ENCODE measurements at regions not wholly inside any gene's neighbourhood (a gene's known extent, or its start where the extent isn't known, plus 50 kb on each side); places are given as distances from the start of the nearest gene placed in this dataset.

DNA sequence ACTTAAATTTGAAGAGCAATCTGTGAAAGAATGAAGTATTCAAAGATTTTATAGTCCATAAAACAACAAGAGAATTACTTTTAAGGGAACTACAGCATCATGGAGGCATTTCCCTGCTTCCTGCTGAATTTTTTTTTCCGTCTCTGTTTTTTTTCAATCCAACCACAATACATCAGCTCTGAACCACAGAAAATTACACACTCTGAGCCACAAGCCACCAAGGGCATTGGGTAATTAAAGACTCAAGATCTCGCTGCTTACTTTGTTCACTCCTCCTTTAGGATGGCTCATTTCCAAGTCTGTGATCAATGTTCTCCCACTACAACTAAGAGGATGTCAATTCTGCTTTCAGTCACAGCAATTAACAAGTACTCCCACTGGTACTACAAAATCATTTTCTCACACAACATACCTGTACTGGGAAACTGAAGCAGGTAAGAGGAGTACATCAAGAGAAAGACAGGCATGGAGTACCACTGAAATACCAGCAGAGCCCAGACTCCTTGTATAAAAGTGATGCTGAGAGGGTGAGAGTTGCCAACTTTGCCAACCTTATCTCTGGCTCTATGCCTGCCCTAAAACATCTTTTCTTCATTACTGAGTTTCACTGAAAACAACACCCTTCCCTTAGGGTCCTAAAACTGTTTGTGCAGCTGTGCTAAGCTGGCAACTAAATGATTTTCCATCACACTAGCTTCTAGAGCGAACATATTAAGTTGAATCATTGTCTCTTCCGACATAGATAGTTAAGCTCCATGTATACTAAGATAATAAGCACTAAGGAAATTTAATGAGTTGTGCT lies 105.8 kb upstream of the MAGEB18 start:
- FAIRE-seq (no peak), ATAC-seq (no peak), DNase-seq (ENCODE audit: low read depth in 1 of 2, low spot score in 1 of 2) (no peak)
- H3K4me3 ChIP-seq = no peak overlapping the region
- no peak for TF ChIP-seq EHF (CRISPR knock-in tag; IDR thresholded peaks at IDR 0.05)
- TF ChIP-seq ZC3H11A (IDR thresholded peaks at IDR 0.05) = no peak
- no peak for TF ChIP-seq CEBPB (IDR thresholded peaks at IDR 0.05)
- H3K9me3 ChIP-seq = no peaks in the 10 kb centered on the region
- ChIA-PET CTCF (interaction anchor here (0.7 kb wide), 1 partner anchor 498 kb away, joined by 3 read pairs; no protein-coding TSS in a partner anchor), POLR2A (no interaction called here)
- no peak overlapping the region for H3K4me2 ChIP-seq
- no peaks in the 10 kb centered on the region for H3K4me1 ChIP-seq
- H3K27ac ChIP-seq = no peak overlapping the region
- 2% methylated on average over 4 of the region's 4 CpGs for WGBS (ENCODE audit: missing lambda C conversion rate)

DNA sequence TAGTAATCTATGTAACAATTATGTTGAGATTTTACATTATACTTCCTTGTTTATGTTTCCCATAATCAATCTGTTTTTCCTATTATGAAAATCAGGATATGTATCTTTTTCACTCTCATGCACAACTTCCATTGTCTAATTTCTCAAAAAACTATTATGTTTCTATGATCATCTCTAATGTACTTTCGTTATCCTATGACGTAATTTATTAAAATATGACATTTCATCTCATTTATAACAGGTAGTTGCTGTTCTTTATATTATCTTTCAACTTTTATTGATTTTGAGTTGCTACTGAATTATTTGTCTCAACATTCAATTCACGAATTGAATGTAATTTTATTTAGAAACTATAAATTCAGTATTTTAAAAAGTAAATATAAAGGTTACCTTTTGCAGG lies 100.8 kb upstream of the MAGEB18 start:
- no peak overlapping the region for H3K27ac ChIP-seq
- DNase-seq (ENCODE audit: low read depth in 1 of 2, low spot score in 1 of 2) = no peak
- no peaks in the 10 kb centered on the region for H3K9me3 ChIP-seq
- POLR2A ChIA-PET = no interaction called here
- H3K4me2 ChIP-seq = no peak overlapping the region
- CTCF ChIA-PET = no interaction called here
- ATAC-seq = no peak
- WGBS (ENCODE audit: missing lambda C conversion rate) = 2% methylated on average over 3 of the region's 3 CpGs
- no peak overlapping the region for H3K4me3 ChIP-seq
- FAIRE-seq = no peak
- no peaks in the 10 kb centered on the region for H3K4me1 ChIP-seq
- no peak for TF ChIP-seq HDAC2 (IDR thresholded peaks at IDR 0.05)
- TF ChIP-seq USF2 (IDR thresholded peaks at IDR 0.05) = no peak
- no peak for TF ChIP-seq KDM5A (IDR thresholded peaks at IDR 0.05)
- TF ChIP-seq POLR2A (IDR thresholded peaks at IDR 0.05; ENCODE audit: low read length) = no peak
- TF ChIP-seq NFE2L2 (conservative IDR thresholded peaks at IDR 0.05; ENCODE audit: low read length) = no peak
- TF ChIP-seq ESRRA (IDR thresholded peaks at IDR 0.05; ENCODE audit: borderline replicate concordance, low read length) = no peak
- TF ChIP-seq EHF (CRISPR knock-in tag; IDR thresholded peaks at IDR 0.05) = no peak

DNA sequence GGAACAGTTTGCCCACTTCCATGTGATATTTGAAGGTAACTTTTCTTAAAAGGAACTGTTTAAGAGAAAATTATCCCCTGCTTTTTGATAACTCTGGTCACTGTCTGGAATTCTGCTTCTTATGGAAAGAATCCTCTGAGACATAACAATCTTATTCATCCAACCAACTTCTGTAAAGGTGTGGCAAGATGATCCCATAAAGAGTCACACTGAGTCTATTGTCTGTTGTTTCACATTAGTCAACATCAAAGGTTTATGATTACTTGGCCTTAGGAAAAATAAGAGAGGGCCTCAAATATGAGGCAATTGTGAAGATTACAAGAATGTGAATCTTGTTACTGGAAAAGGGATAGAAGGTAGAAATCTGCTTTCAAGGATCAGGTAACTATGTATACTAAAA lies 88.0 kb upstream of the MAGEB18 start:
- CTCF ChIA-PET = no interaction called here
- Histone ChIP-seq H3K4me2 (no peak overlapping the region), H3K4me3 (no peak overlapping the region), H3K4me1 (no peaks in the 10 kb centered on the region), H3K27ac (no peak overlapping the region), H3K9me3 (no peaks in the 10 kb centered on the region)
- no peak for TF ChIP-seq JUN (IDR thresholded peaks at IDR 0.05)
- TF ChIP-seq SREBF2 (IDR thresholded peaks at IDR 0.05) = no peak
- no peak for TF ChIP-seq GATA3 (IDR thresholded peaks at IDR 0.05; ENCODE audit: borderline replicate concordance)
- TF ChIP-seq FOSB (CRISPR knock-in tag; IDR thresholded peaks at IDR 0.05) = no peak
- no peak for TF ChIP-seq CHD4 (IDR thresholded peaks at IDR 0.05; ENCODE audit: borderline replicate concordance)
- no peak for TF ChIP-seq CHD2 (IDR thresholded peaks at IDR 0.05; ENCODE audit: low read length, partially characterized antibody)
- no peak for TF ChIP-seq HOXB13 (CRISPR knock-in tag; IDR thresholded peaks at IDR 0.05; ENCODE audit: low read depth)
- TF ChIP-seq MYC (IDR thresholded peaks at IDR 0.05; ENCODE audit: borderline replicate concordance, low read length) = no peak
- TF ChIP-seq ZNF302 (CRISPR knock-in tag; IDR thresholded peaks at IDR 0.05) = no peak
- TF ChIP-seq RAD21 (conservative IDR thresholded peaks at IDR 0.05 in 1 of 2, IDR thresholded peaks at IDR 0.05 in 1 of 2) = no peak
- TF ChIP-seq ESRRA (IDR thresholded peaks at IDR 0.05; ENCODE audit: borderline replicate concordance, low read length) = no peak
- TF ChIP-seq EP300 (IDR thresholded peaks at IDR 0.05) = no peak
- TF ChIP-seq MAZ (IDR thresholded peaks at IDR 0.05; ENCODE audit: borderline replicate concordance, low read depth, low read length) = no peak
- TF ChIP-seq, protein P1, sequence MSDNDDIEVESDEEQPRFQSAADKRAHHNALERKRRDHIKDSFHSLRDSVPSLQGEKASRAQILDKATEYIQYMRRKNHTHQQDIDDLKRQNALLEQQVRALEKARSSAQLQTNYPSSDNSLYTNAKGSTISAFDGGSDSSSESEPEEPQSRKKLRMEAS (IDR thresholded peaks at IDR 0.05) = no peak
- no peak for TF ChIP-seq CBX8 (IDR thresholded peaks at IDR 0.05)
- TF ChIP-seq, protein P2, sequence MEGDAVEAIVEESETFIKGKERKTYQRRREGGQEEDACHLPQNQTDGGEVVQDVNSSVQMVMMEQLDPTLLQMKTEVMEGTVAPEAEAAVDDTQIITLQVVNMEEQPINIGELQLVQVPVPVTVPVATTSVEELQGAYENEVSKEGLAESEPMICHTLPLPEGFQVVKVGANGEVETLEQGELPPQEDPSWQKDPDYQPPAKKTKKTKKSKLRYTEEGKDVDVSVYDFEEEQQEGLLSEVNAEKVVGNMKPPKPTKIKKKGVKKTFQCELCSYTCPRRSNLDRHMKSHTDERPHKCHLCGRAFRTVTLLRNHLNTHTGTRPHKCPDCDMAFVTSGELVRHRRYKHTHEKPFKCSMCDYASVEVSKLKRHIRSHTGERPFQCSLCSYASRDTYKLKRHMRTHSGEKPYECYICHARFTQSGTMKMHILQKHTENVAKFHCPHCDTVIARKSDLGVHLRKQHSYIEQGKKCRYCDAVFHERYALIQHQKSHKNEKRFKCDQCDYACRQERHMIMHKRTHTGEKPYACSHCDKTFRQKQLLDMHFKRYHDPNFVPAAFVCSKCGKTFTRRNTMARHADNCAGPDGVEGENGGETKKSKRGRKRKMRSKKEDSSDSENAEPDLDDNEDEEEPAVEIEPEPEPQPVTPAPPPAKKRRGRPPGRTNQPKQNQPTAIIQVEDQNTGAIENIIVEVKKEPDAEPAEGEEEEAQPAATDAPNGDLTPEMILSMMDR (IDR thresholded peaks at IDR 0.05) = no peak
- no peak for TF ChIP-seq HMGXB4 (CRISPR knock-in tag; IDR thresholded peaks at IDR 0.05; ENCODE audit: borderline replicate concordance)
- no peak for TF ChIP-seq KDM5A (IDR thresholded peaks at IDR 0.05)
- ATAC-seq (no peak), FAIRE-seq (no peak), DNase-seq (ENCODE audit: low read depth in 1 of 2, low spot score in 1 of 2) (no peak)
- POLR2A ChIA-PET = no interaction called here
